Duodenal mucosa (tissue), 2 donors: ENCODE measurements at regions not wholly inside any gene's neighbourhood (a gene's known extent, or its start where the extent isn't known, plus 50 kb on each side); places are given as distances from the start of the nearest gene placed in this dataset.

Experiments used
- H3K27ac ChIP-seq: one replicate; pipeline ENCODE4 v1.7.0; 2013; ENCODE audit warnings: low read depth, low read length
- H3K27me3 ChIP-seq, 2 donors: one replicate each; pipeline ENCODE4 v1.7.0; 2013; ENCODE audit warnings: low read length in 2 of 2, control low read depth in 1 of 2; ENCODE audit not compliant: insufficient read depth in 2 of 2, control insufficient read depth in 1 of 2
- H3K36me3 ChIP-seq, 2 donors: one replicate each; pipeline ENCODE4 v1.7.0; 2013; ENCODE audit warnings: low read length in 2 of 2, control low read depth in 1 of 2; ENCODE audit not compliant: insufficient read depth in 2 of 2, control insufficient read depth in 1 of 2
- H3K4me1 ChIP-seq, 2 donors: one replicate each; pipeline ENCODE4 v1.7.0; 2013; ENCODE audit warnings: low read length in 2 of 2, control low read depth in 1 of 2; ENCODE audit not compliant: insufficient read depth in 2 of 2, control insufficient read depth in 1 of 2
- H3K4me3 ChIP-seq, 2 donors: one replicate each; pipeline ENCODE4 v1.7.0; 2013; ENCODE audit warnings: low read length in 2 of 2, low read depth in 1 of 2
- H3K9ac ChIP-seq, 2 donors: one replicate each; pipeline ENCODE4 v1.7.0; 2013; ENCODE audit warnings: low read length in 2 of 2, low read depth in 1 of 2
- H3K9me3 ChIP-seq, 2 donors: one replicate each; pipeline ENCODE4 v1.7.0; 2013; ENCODE audit warnings: low read length in 2 of 2, control low read depth in 1 of 2; ENCODE audit not compliant: control insufficient read depth in 1 of 2

DNA sequence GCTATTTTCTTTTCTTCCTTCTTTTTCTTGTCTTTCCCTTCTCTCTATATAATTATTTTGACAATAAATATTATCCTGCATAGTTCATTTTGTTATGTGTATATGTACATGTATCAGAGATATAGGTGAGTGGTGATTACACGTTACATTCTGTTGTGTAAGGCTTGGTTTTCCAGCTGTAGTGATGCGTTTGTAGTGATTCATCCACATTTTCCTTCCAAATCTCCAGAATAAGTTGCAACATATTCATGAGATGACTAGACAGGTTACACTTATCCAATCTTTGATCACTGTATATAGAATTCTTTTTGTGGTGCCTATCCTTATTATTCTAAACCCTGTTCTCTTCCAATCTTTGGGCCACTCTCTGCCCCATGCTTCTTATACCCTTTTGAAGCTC, 540.2 kb downstream of the GBA3 start:
- Histone ChIP-seq H3K9ac (no peak overlapping the region), H3K9me3 (no peaks in the 10 kb centered on the region), H3K36me3 (no peaks in the 10 kb centered on the region), H3K27me3 (no peaks in the 10 kb centered on the region), H3K4me1 (no peaks in the 10 kb centered on the region), H3K4me3 (no peak overlapping the region), H3K27ac (no peak overlapping the region)

DNA sequence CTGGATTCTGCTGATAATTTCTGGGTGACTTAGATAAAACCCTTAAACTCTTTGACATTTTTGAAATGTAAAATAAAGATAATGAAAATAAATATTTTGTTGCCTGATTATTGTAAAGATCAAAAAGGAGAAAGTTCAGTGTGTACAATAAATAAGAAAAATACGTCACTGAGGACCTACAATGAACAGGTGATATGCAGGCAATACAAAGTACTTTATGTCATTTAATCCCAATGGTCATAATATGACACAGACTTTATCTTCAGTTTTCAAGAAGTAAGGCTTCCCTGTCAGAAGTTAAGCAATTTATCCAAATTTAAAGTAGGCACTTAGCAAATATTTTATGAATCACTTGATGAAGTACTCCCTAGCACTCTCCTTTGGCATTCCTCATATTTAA, 532.8 kb downstream of the GBA3 start:
- H3K4me1 ChIP-seq: no peaks in the 10 kb centered on the region
- H3K27me3 ChIP-seq: no peaks in the 10 kb centered on the region
- H3K9me3 ChIP-seq: no peaks in the 10 kb centered on the region
- no peak overlapping the region for H3K4me3 ChIP-seq
- H3K27ac ChIP-seq: no peak overlapping the region
- no peaks in the 10 kb centered on the region for H3K36me3 ChIP-seq
- H3K9ac ChIP-seq: no peak overlapping the region

DNA sequence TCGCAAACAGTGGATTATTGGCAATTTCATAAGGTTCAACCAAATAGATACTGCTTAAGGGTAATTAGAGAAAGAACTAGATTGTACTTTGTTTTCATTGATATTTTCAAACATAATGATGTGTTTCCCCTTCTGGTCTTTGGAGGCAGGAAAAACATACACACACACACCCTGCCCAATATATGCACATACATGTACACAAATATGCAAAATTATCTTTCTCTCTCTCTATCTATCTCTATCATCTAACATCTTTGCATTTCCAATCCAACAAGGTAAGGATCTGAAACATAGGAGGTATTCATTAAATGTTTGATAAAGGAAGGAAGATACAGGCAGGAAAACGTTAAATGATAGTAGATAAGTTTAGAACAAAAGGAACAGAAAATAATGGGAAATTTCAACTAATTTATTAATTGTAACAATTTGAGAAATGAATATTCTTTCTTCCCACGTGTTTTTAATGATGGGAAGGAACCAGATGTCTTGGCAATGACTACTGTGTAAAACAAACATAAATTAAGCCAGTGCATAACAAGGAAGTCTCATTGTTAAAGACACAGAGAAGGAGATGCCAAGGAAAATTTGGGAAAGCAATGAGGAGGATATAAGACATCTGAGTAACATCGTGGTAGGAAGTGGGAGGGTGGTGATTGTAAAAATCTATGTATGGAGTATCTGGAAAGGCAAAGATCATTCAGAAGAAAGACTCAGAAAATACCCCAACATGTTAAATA, 532.1 kb downstream of the GBA3 start:
- H3K9ac ChIP-seq: no peak overlapping the region
- no peaks in the 10 kb centered on the region for H3K4me1 ChIP-seq
- H3K27ac ChIP-seq: no peak overlapping the region
- H3K9me3 ChIP-seq: no peaks in the 10 kb centered on the region
- H3K4me3 ChIP-seq: no peak overlapping the region
- no peaks in the 10 kb centered on the region for H3K27me3 ChIP-seq
- H3K36me3 ChIP-seq: no peaks in the 10 kb centered on the region

DNA sequence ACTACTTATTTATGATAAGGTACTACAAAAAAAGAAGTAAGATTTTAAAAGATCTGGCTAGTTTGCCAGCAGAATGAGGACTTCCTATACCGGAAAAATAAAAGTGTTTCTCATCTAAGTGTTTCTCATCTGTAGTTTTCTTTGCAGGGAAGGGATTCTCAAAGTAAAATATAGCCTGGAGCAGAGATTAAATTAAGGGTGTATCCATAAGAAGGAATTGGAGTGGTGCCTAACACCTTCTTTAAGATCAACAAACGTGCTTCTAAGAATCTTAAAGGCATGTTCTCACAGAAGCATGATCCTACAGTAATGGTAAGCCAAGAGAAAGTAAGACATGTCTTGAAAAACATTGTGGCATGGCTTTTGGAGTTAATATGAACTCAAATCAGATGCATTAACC, 528.2 kb downstream of the GBA3 start:
- no peak overlapping the region for H3K9ac ChIP-seq
- no peaks in the 10 kb centered on the region for H3K27me3 ChIP-seq

DNA sequence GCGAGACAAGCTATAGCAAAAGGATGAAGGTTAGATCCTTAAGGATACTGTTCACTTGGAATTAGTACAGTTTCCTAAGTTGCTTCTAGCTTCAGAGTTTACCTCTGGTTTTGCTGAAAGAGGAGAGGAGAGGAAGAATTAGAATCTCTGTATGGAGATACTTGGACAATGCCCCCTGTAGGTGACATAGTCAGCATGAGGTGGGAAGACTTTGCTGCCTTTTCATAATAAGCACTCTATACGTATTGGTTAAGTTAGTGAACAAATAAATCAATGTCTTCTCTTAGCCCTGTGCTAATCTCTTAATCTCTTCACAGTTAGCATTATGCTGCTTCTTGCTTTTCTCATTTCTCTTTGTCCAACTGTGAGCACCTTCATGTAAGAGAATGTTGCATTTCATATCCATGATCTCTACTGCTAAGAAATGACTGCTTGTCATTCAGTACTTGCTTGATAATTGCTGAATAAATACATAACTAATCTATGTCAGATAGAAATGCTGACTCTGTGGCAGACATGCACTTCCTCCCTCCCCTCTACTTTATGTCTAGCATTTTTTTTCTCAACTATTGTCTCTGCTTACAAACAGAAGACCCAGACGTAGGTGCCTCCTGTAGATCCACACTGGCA, 527.2 kb downstream of the GBA3 start:
- no peak overlapping the region for H3K9ac ChIP-seq
- H3K27me3 ChIP-seq: no peaks in the 10 kb centered on the region
- H3K4me1 ChIP-seq: no peaks in the 10 kb centered on the region
- no peaks in the 10 kb centered on the region for H3K36me3 ChIP-seq
- H3K9me3 ChIP-seq: no peaks in the 10 kb centered on the region
- H3K4me3 ChIP-seq: no peak overlapping the region
- no peak overlapping the region for H3K27ac ChIP-seq

More for the DNA sequence above, 528.2 kb downstream of the GBA3 start:
- no peaks in the 10 kb centered on the region for H3K4me1 ChIP-seq
- no peaks in the 10 kb centered on the region for H3K36me3 ChIP-seq
- no peak overlapping the region for H3K27ac ChIP-seq
- H3K9me3 ChIP-seq: no peaks in the 10 kb centered on the region
- no peak overlapping the region for H3K4me3 ChIP-seq

DNA sequence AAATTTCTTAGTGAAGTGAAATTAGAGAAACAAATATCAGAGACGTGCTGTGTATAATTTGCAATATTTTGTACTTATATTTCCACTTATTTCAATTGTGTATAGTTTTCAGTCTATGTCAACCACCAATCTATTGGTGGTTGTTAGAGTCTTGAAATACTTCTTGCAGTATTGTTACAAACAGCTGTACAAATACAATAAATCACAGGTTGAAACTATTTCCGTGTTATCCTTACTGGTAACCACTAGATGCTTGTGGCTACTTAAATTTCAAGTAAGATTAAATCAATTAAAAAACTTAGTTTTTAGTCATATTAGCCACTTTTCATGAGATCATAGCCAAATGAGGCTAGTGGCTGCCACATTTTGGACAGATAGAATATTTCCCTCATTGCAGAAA, 520.5 kb downstream of the GBA3 start:
- Histone ChIP-seq H3K36me3 (no peaks in the 10 kb centered on the region), H3K9ac (no peak overlapping the region), H3K27me3 (no peaks in the 10 kb centered on the region), H3K4me1 (no peaks in the 10 kb centered on the region), H3K9me3 (no peaks in the 10 kb centered on the region), H3K27ac (no peak overlapping the region), H3K4me3 (no peak overlapping the region)

DNA sequence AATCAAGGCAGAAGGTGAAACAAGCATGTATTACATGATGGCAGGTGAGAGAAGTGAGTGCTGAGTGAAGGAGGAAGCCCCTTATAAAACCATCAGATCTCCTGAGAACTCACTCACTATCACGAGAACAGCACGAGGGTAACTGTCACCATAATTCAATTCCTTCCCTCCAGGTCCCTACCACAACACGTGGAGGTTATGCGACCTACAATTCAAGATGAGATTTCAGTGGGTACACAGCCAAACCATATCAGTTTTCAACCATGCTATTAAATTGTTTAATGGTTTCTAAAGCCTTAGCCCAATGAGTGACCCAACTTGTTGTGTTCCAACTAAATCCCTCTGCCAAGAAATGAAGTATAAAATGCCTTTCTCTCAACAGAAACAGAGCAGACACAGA, 519.8 kb downstream of the GBA3 start:
- H3K27me3 ChIP-seq: no peaks in the 10 kb centered on the region
- H3K9ac ChIP-seq: no peak overlapping the region
- H3K4me3 ChIP-seq: no peak overlapping the region
- H3K9me3 ChIP-seq: no peaks in the 10 kb centered on the region
- no peaks in the 10 kb centered on the region for H3K36me3 ChIP-seq
- no peaks in the 10 kb centered on the region for H3K4me1 ChIP-seq
- H3K27ac ChIP-seq: no peak overlapping the region

DNA sequence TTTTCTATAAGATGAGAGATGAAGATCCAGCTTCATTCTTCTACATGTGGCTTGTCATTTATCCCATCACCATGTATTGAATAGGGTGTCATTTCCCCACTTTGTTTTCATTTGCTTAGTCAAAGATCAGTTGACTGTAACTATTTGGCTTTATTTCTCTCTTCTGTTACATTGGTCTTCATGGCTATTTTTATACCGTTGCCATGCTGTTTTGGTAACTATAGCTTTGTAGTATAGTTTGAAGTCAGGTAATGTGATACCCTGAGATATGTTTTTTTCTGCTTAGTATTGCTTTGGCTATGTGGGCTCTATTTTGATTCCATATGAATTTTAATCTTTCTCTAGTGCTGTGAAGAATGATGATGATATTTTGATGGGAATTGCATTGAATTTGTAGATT, 514.3 kb downstream of the GBA3 start:
- Histone ChIP-seq H3K9ac (no peak overlapping the region), H3K36me3 (no peaks in the 10 kb centered on the region), H3K9me3 (no peaks in the 10 kb centered on the region), H3K27ac (no peak overlapping the region), H3K4me3 (no peak overlapping the region), H3K4me1 (no peaks in the 10 kb centered on the region), H3K27me3 (no peaks in the 10 kb centered on the region)

DNA sequence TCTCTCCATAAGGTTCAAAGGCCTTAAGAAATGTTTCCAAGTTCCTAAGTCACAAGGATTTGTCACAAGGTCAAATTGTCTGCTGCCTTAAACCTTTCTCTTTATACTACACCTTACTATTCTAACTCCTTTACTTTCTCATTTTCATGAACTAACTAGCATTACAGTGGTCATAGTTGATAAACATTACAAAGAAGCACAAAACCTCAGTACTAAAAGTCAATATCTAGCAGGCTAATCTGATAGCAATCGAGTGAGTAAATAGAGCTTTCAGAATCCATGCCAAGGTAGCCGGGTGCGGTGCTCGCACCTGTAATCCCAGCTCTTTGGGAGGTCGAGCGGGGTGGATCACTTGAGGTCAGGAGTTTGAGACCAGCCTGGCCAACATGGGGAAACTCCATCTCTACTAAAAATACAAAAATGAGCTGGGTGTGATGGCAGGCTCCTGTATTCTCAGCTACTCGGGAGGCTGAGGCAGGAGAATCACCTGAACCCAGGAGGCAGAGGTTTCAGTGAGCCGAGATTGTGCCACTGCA, 510.0 kb downstream of the GBA3 start:
- H3K36me3 ChIP-seq: no peaks in the 10 kb centered on the region
- H3K9me3 ChIP-seq: no peaks in the 10 kb centered on the region
- H3K9ac ChIP-seq: no peak overlapping the region
- H3K27ac ChIP-seq: no peak overlapping the region
- no peak overlapping the region for H3K4me3 ChIP-seq
- no peaks in the 10 kb centered on the region for H3K4me1 ChIP-seq
- H3K27me3 ChIP-seq: no peaks in the 10 kb centered on the region

DNA sequence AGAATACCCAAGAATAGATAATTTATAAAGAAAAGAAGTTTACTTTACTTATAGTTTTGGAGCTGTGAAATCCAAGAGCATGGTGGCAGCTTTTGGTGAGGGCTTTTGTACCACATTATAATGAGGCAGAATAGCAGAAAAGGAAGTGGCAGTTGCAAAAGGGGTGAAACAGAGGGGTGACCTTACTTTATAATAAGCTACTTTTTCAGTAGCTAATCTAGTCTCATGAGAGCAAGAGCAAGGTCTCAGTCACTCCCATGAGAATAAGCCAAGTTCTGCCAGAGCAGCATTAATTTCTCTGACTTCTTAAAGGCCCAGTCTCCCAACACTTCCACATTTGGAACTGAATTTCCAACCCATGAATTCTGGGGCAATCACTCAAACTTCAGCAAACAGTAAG, 502.0 kb downstream of the GBA3 start:
- Histone ChIP-seq H3K27me3 (no peaks in the 10 kb centered on the region), H3K36me3 (no peaks in the 10 kb centered on the region), H3K4me1 (no peaks in the 10 kb centered on the region), H3K9me3 (no peaks in the 10 kb centered on the region), H3K27ac (no peak overlapping the region), H3K4me3 (no peak overlapping the region), H3K9ac (no peak overlapping the region)
